Progenitor cell of endocrine pancreas (in vitro differentiated cells): ENCODE measurements at regions not wholly inside any gene's neighbourhood (a gene's known extent, or its start where the extent isn't known, plus 50 kb on each side); places are given as distances from the start of the nearest gene placed in this dataset.

Experiments
- DNase-seq: peaks from one replicate; pipeline ENCODE4 v3.0.0; 2021; ENCODE audit warnings: low spot score; ENCODE audit not compliant: unreplicated experiment
- H3K27ac Mint-ChIP-seq: 2 replicates; pipeline ENCODE4 v1.8.0; 2021; ENCODE audit warnings: mild to moderate bottlenecking, moderate library complexity, mixed read lengths
- H3K27me3 Mint-ChIP-seq: 2 replicates; pipeline ENCODE4 v1.8.0; 2021; ENCODE audit warnings: mixed read lengths
- H3K36me3 Mint-ChIP-seq: 2 replicates; pipeline ENCODE4 v1.8.0; 2022; ENCODE audit warnings: mixed read lengths; ENCODE audit not compliant: insufficient read depth
- H3K4me1 Mint-ChIP-seq: 2 replicates; pipeline ENCODE4 v1.8.0; 2021; ENCODE audit warnings: low read depth, mixed read lengths
- H3K4me3 Mint-ChIP-seq: 2 replicates; pipeline ENCODE4 v1.8.0; 2021; ENCODE audit warnings: low read depth, mild to moderate bottlenecking, moderate library complexity, mixed read lengths
- H3K9me3 Mint-ChIP-seq: 2 replicates; pipeline ENCODE4 v1.8.0; 2021; ENCODE audit warnings: low read depth, mixed read lengths
- TF ChIP-seq, protein P1 (sequence below): fragments of 200-600 bp; sonication (generic); IDR thresholded peaks from one replicate; pipeline ENCODE4 v1.5.0; 2021; ENCODE audit warnings: antibody characterized with exemption, mild to moderate bottlenecking; ENCODE audit not compliant: unreplicated experiment

DNA sequence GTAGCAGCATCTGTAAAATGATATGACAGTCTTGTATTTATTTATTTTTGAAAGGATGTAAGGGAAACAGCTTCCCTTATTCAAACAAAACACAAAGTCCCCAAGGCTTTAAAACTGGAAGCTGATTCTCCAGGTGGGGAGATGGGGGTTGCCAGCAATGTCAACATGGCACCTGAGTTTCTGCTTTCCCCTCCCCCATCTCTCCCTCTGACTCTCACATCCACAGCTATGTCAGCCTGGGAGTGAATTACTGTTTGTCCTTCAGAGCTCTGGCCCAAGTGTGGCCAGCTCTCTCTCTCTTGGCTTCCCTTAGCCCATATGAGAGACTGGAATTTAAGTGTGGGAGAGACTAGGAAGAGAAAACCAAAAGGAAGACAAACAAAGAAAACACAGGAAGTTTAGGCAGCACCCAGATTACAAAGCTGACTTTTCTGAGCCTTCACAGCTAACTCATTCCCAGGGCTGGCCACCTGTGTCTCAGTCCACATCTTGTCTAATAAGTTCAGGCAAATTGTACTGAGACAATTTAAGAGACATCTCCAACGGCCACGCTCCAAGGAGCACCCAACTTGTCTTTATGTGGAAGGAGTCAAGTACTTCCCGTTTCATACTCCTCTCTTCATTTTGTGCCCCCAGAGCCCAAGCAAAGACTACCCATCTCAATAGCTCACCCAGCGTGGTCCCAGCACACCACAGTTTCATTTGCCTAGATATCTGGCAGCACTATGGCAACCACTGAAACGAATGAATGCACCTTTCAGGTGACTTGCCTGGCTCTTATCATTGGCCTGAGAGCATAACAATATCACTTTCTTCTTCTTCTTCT, 69.2 kb downstream of the SOX9 start:
- H3K27me3 Mint-ChIP-seq = peaks cover 6% of the 10 kb centered on the region
- no peak overlapping the region for H3K27ac Mint-ChIP-seq

GRCh38 chr17:72191356-72191755, 70.5 kb downstream of the SOX9 start:
- Mint-ChIP-seq H3K9me3 (no peaks in the 10 kb centered on the region), H3K4me3 (no peak overlapping the region), H3K27ac (no peak overlapping the region), H3K4me1 (peaks cover 4% of the 10 kb centered on the region), H3K36me3 (no peaks in the 10 kb centered on the region), H3K27me3 (peaks cover 6% of the 10 kb centered on the region)
- TF ChIP-seq, protein P1, sequence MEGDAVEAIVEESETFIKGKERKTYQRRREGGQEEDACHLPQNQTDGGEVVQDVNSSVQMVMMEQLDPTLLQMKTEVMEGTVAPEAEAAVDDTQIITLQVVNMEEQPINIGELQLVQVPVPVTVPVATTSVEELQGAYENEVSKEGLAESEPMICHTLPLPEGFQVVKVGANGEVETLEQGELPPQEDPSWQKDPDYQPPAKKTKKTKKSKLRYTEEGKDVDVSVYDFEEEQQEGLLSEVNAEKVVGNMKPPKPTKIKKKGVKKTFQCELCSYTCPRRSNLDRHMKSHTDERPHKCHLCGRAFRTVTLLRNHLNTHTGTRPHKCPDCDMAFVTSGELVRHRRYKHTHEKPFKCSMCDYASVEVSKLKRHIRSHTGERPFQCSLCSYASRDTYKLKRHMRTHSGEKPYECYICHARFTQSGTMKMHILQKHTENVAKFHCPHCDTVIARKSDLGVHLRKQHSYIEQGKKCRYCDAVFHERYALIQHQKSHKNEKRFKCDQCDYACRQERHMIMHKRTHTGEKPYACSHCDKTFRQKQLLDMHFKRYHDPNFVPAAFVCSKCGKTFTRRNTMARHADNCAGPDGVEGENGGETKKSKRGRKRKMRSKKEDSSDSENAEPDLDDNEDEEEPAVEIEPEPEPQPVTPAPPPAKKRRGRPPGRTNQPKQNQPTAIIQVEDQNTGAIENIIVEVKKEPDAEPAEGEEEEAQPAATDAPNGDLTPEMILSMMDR = no peak
- DNase-seq = no peak

More for the DNA sequence above, 69.2 kb downstream of the SOX9 start:
- Mint-ChIP-seq H3K9me3 (no peaks in the 10 kb centered on the region), H3K4me1 (peaks cover 4% of the 10 kb centered on the region), H3K4me3 (no peak overlapping the region), H3K36me3 (no peaks in the 10 kb centered on the region)
- no peak for DNase-seq
- TF ChIP-seq, protein P1 = no peak

DNA sequence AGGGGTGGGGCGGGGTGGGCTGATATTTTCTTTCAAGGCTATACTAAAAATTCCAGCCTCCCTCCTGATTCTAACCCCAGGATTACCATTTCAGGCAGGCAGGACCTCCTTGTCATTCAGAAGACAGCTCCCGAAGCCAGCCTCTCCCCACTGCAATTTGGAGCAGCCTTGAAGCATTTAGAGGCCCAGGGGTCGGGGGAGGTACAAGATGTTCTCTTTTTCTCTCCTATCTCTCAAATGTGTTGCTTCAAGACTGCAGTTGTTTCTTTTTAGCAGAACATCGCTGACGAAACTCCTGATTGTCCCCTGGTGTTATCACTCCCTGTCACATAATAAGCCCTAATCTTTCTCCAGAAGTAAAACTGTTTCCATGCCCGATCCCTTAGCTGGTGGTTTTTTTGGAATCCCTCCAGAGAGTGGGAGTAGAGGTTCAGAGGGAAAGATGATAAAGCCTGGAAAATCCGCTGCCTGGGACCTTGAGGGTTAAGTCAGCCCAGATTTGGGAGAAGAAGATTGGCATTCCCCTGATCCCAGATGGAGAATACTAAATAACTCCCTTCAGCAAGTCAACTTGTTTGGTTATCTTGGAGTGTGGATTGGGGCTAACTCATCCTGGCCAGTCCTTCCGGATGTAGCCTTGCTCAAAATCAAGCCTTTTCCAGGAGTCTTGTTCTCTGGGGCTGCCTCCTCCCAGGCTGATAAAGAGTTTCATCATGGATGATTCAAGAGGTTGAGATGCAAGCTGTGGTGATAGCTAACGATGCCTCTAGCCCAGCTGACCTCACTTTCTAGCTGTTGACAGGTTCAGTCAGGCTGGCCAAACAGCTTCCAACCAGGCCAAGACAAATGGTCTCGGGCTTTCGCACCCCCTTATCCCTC, 71.3 kb downstream of the SOX9 start:
- Mint-ChIP-seq H3K27ac (no peak overlapping the region), H3K36me3 (no peaks in the 10 kb centered on the region), H3K27me3 (peaks cover 6% of the 10 kb centered on the region), H3K4me1 (peaks cover 4% of the 10 kb centered on the region), H3K4me3 (no peak overlapping the region), H3K9me3 (no peaks in the 10 kb centered on the region)
- TF ChIP-seq, protein P1 = no peak
- DNase-seq = no peak

GRCh38 chr17:72192800-72193192, 72.0 kb downstream of the SOX9 start:
- Mint-ChIP-seq H3K4me3 (no peak overlapping the region), H3K27ac (no peak overlapping the region)

More at GRCh38 chr17:72192800-72193192, 72.0 kb downstream of the SOX9 start:
- peaks cover 4% of the 10 kb centered on the region for H3K4me1 Mint-ChIP-seq
- no peaks in the 10 kb centered on the region for H3K36me3 Mint-ChIP-seq
- H3K9me3 Mint-ChIP-seq = no peaks in the 10 kb centered on the region
- H3K27me3 Mint-ChIP-seq = peaks cover 6% of the 10 kb centered on the region
- TF ChIP-seq, protein P1 = no peak
- no peak for DNase-seq
